ENCODE measurements at regions not wholly inside any gene's neighbourhood (a gene's known extent, or its start where the extent isn't known, plus 50 kb on each side); places are given as distances from the start of the nearest gene placed in this dataset.

GRCh38 chr3:76415384-76415783, 624.5 kb upstream of the ROBO2 start:
- no peaks in the 10 kb centered on the region for H3K4me1 ChIP-seq
- TF ChIP-seq, protein P1, sequence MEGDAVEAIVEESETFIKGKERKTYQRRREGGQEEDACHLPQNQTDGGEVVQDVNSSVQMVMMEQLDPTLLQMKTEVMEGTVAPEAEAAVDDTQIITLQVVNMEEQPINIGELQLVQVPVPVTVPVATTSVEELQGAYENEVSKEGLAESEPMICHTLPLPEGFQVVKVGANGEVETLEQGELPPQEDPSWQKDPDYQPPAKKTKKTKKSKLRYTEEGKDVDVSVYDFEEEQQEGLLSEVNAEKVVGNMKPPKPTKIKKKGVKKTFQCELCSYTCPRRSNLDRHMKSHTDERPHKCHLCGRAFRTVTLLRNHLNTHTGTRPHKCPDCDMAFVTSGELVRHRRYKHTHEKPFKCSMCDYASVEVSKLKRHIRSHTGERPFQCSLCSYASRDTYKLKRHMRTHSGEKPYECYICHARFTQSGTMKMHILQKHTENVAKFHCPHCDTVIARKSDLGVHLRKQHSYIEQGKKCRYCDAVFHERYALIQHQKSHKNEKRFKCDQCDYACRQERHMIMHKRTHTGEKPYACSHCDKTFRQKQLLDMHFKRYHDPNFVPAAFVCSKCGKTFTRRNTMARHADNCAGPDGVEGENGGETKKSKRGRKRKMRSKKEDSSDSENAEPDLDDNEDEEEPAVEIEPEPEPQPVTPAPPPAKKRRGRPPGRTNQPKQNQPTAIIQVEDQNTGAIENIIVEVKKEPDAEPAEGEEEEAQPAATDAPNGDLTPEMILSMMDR (IDR thresholded peaks at IDR 0.05) = no peak
- H3K9me3 ChIP-seq = no peaks in the 10 kb centered on the region
- DNase-seq (ENCODE audit: low spot score) = no peak
- no peaks in the 10 kb centered on the region for H3K27me3 ChIP-seq
- no peak overlapping the region for H3K27ac ChIP-seq
- H3K4me3 ChIP-seq = no peak overlapping the region
- no peaks in the 10 kb centered on the region for H3K36me3 ChIP-seq

GRCh38 chr3:76429581-76430177, 610.2 kb upstream of the ROBO2 start:
- no peak for DNase-seq (ENCODE audit: low spot score)

DNA sequence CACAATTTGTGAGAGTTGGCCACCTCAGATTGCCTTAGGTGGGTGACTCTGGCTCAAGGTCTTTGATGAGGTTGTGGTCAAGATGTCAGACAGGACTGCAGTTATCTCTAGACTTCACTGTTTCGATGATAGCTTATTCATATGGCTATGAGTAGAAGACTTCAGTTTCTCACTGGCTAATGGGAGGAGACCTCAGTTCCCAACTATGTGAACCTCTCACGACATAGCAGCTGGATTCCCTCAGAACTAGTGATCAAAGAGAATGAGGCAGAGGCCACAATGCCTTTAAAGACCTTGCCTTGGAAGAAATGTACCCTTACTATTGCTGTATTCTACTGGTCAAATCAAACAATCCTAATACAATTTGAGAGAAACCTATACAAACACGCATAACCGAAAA, 607.5 kb upstream of the ROBO2 start:
- no peak overlapping the region for H3K27ac ChIP-seq
- H3K36me3 ChIP-seq = no peaks in the 10 kb centered on the region
- H3K9me3 ChIP-seq = no peaks in the 10 kb centered on the region
- no peak for DNase-seq (ENCODE audit: low spot score)
- no peaks in the 10 kb centered on the region for H3K4me1 ChIP-seq
- no peaks in the 10 kb centered on the region for H3K27me3 ChIP-seq
- TF ChIP-seq, protein P1 (IDR thresholded peaks at IDR 0.05) = no peak
- H3K4me3 ChIP-seq = no peak overlapping the region

More at GRCh38 chr3:76429581-76430177, 610.2 kb upstream of the ROBO2 start:
- Histone ChIP-seq H3K27me3 (no peaks in the 10 kb centered on the region), H3K9me3 (no peaks in the 10 kb centered on the region), H3K4me3 (no peak overlapping the region), H3K36me3 (no peaks in the 10 kb centered on the region), H3K27ac (no peak overlapping the region), H3K4me1 (no peaks in the 10 kb centered on the region)
- TF ChIP-seq, protein P1 (IDR thresholded peaks at IDR 0.05) = no peak

DNA sequence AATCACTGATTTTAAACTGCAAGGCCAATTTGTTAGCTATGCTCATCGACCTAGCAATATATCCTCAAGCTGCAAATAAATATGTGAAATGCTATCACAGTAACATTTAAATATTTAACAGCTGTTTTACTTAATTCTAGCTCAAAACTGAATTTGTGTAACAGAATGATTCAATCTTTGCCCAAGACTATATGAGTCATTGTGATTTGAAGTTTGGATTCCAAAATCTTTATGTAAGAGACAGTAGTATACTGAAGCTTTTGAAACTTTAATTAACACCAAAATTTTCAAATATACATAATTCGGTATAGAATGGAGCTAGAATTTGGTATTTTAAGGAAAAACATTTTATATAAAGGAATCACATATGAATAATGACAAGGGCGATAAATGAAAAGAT, 603.0 kb upstream of the ROBO2 start:
- Histone ChIP-seq H3K27ac (no peak overlapping the region), H3K9me3 (no peaks in the 10 kb centered on the region), H3K4me1 (no peaks in the 10 kb centered on the region), H3K27me3 (no peaks in the 10 kb centered on the region), H3K4me3 (no peak overlapping the region), H3K36me3 (no peaks in the 10 kb centered on the region)
- TF ChIP-seq, protein P1 (IDR thresholded peaks at IDR 0.05) = no peak
- DNase-seq (ENCODE audit: low spot score) = no peak

- TF ChIP-seq, protein P1 (IDR thresholded peaks at IDR 0.05) = no peak
- Histone ChIP-seq H3K9me3 (no peaks in the 10 kb centered on the region), H3K36me3 (no peaks in the 10 kb centered on the region), H3K27ac (no peak overlapping the region), H3K27me3 (no peaks in the 10 kb centered on the region), H3K4me1 (no peaks in the 10 kb centered on the region), H3K4me3 (no peak overlapping the region)
- no peak for DNase-seq (ENCODE audit: low spot score)
Measured at GRCh38 chr3:76438971-76439370, 600.9 kb upstream of the ROBO2 start.

GRCh38 chr3:76442374-76442915, 597.5 kb upstream of the ROBO2 start:
- DNase-seq (ENCODE audit: low spot score) = no peak
- H3K4me3 ChIP-seq = no peak overlapping the region
- H3K27ac ChIP-seq = no peak overlapping the region
- no peaks in the 10 kb centered on the region for H3K4me1 ChIP-seq
- TF ChIP-seq, protein P1 (IDR thresholded peaks at IDR 0.05) = no peak
- no peaks in the 10 kb centered on the region for H3K27me3 ChIP-seq
- H3K36me3 ChIP-seq = no peaks in the 10 kb centered on the region
- no peaks in the 10 kb centered on the region for H3K9me3 ChIP-seq
